GM12872 (cell line): ENCODE measurements at regions not wholly inside any gene's neighbourhood (a gene's known extent, or its start where the extent isn't known, plus 50 kb on each side); places are given as distances from the start of the nearest gene placed in this dataset.

Experiments
- CTCF ChIP-seq: IDR thresholded peaks from 3 replicates; pipeline ENCODE4 v1.5.1; 2011; ENCODE audit warnings: low read depth, mild to moderate bottlenecking, low read length, moderate library complexity; ENCODE audit not compliant: insufficient read depth

- 0 out of 3 replicates have a peak, but pooled peaks have one; percentile 9 for TF ChIP-seq CTCF
Observed at GRCh38 chr17:77492446-77493237, 351.9 kb downstream of the SEC14L1 start.

- no peak for TF ChIP-seq CTCF
Observed at GRCh38 chr17:77493238-77493820, 352.6 kb downstream of the SEC14L1 start.

- no peak for TF ChIP-seq CTCF
Observed at GRCh38 chr17:77493901-77494663, 353.3 kb downstream of the SEC14L1 start.

- TF ChIP-seq CTCF: peak; percentile 94
Observed at GRCh38 chr17:77494664-77495435, 354.1 kb downstream of the SEC14L1 start.

- no peak for TF ChIP-seq CTCF
Observed at GRCh38 chr17:77495575-77495974, 354.8 kb downstream of the SEC14L1 start.

GRCh38 chr17:77496401-77496801 lies 355.6 kb downstream of the SEC14L1 start:
- no peak for TF ChIP-seq CTCF
